T-helper 1 cell treated with Interleukin-12 subunit alpha and Interleukin-12 subunit beta and Interleukin-4 antibody, amounts not matched to agents 30 ng/mL and 1 ng/mL, for 36 hours (primary cell): ENCODE measurements at regions not wholly inside any gene's neighbourhood (a gene's known extent, or its start where the extent isn't known, plus 50 kb on each side); places are given as distances from the start of the nearest gene placed in this dataset.
"Not testable (repeated sequence)": the region's sequence is repeated elsewhere in the genome, so short reads cannot be mapped to it uniquely, and the experiment has no call there.

Source experiments
- intact Hi-C: fragments of 100-400 bp; cut with micrococcal nuclease; formaldehyde crosslinking; loops from one replicate; pipeline ENCODE4 v1.15.1; 2024

DNA sequence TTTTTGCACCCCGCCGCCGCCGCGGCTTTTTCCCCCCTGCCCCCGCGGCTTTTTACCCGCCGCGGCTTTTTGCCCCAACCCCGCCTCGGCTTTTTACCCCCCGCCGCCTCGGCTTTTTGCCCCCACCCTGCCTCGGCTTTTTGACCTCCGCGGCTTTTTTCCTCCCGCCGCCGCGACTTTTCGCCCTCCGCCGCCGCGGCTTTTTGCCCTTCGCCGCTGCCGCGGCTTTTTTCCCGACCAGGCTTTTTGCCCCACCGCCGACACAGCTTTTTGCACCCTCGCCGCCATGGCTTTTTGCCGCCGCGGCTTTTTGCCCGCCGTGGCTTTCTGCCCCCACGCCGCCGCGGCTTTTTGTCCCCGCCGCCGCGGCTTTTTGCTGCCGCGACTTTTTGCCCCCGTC, 137.0 kb upstream of the TP53TG3D start:
- intact Hi-C loops: no loop called here

- intact Hi-C loops: not testable (repeated sequence)
Observed at GRCh38 chr16:32116533-32116932, 136.6 kb upstream of the TP53TG3D start.

GRCh38 chr16:32120372-32120771, 132.7 kb upstream of the TP53TG3D start:
- intact Hi-C loops: not testable (repeated sequence)

- intact Hi-C loops: not testable (repeated sequence)
Observed at GRCh38 chr16:32120779-32121178, 132.3 kb upstream of the TP53TG3D start.

- intact Hi-C loops: not testable (repeated sequence)
Observed at GRCh38 chr16:32121273-32121900, 131.7 kb upstream of the TP53TG3D start.

- intact Hi-C loops: not testable (repeated sequence)
Observed at GRCh38 chr16:32152434-32152833, 100.7 kb upstream of the TP53TG3D start.

DNA sequence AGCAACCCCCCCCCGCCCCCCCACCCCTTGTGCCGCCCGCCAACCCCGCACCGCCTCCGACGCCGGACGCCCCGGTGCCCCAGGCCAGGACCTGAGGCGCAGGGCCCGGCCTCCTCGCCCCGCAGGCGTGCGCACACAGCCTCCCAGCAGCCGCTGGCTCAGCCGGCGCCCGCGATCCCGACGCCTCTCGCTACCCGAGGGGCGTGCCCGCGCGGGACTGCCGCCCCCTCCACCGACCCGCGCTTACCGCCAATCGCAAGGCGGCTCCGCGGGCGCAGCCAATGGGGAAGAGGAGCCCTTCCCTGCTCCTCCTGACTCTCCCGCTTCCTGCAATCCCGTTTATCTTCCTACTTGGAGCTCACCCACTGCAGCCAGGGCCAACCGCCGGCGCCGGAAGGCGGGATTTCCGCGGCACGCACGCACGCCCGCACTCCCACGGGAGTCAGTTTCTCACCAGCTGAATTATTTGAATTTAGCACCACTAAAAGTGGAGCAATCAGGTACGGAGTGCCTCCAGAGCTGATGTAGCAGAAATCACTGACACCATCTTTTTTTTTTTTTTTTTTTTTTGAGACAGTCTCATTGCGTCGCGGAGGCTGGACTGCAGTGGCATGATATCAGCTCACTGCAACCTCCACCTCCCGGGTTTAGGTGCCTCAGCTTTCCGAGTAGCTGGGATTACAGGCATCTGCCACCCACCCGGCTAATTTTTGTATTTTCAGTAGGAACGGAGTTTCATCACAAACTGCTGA, 65.0 kb upstream of the TP53TG3D start:
- intact Hi-C loops: not testable (repeated sequence)

GRCh38 chr16:32202585-32202984, 50.5 kb upstream of the TP53TG3D start:
- intact Hi-C loops: not testable (repeated sequence)
